ENCODE measurements at regions not wholly inside any gene's neighbourhood (a gene's known extent, or its start where the extent isn't known, plus 50 kb on each side); places are given as distances from the start of the nearest gene placed in this dataset.

GRCh38 chr18:66757946-66758345 is 154.1 kb upstream of the CDH19 start:
- DNase-seq (ENCODE audit: low read depth in 2 of 2, low spot score in 1 of 2), result no peak

- DNase-seq (ENCODE audit: low read depth in 2 of 2, low spot score in 1 of 2), result no peak
Measured at GRCh38 chr18:66754335-66754734, 150.4 kb upstream of the CDH19 start.

GRCh38 chr18:66752733-66753132 is 148.8 kb upstream of the CDH19 start:
- no peak for DNase-seq (ENCODE audit: low read depth in 2 of 2, low spot score in 1 of 2)

- DNase-seq (ENCODE audit: low read depth in 2 of 2, low spot score in 1 of 2), result no peak
Measured at GRCh38 chr18:66749481-66750035, 145.7 kb upstream of the CDH19 start.

- no peak for DNase-seq (ENCODE audit: low read depth in 2 of 2, low spot score in 1 of 2)
Measured at GRCh38 chr18:66749030-66749429, 145.1 kb upstream of the CDH19 start.

GRCh38 chr18:66742832-66743231 is 138.9 kb upstream of the CDH19 start:
- DNase-seq (ENCODE audit: low read depth in 2 of 2, low spot score in 1 of 2), result no peak

- DNase-seq (ENCODE audit: low read depth in 2 of 2, low spot score in 1 of 2), result no peak
Measured at GRCh38 chr18:66735933-66736332, 132.0 kb upstream of the CDH19 start.

GRCh38 chr18:66734451-66734850 is 130.6 kb upstream of the CDH19 start:
- no peak for DNase-seq (ENCODE audit: low read depth in 2 of 2, low spot score in 1 of 2)

GRCh38 chr18:66731890-66732289 is 128.0 kb upstream of the CDH19 start:
- DNase-seq (ENCODE audit: low read depth in 2 of 2, low spot score in 1 of 2), result no peak

GRCh38 chr18:66729442-66730239 is 125.8 kb upstream of the CDH19 start:
- DNase-seq (ENCODE audit: low read depth in 2 of 2, low spot score in 1 of 2), result no peak

GRCh38 chr18:66728951-66729350 is 125.1 kb upstream of the CDH19 start:
- DNase-seq (ENCODE audit: low read depth in 2 of 2, low spot score in 1 of 2), result no peak

- no peak for DNase-seq (ENCODE audit: low read depth in 2 of 2, low spot score in 1 of 2)
Measured at GRCh38 chr18:66727991-66728390, 124.1 kb upstream of the CDH19 start.

GRCh38 chr18:66724664-66725356 is 120.9 kb upstream of the CDH19 start:
- no peak for DNase-seq (ENCODE audit: low read depth in 2 of 2, low spot score in 1 of 2)

- DNase-seq (ENCODE audit: low read depth in 2 of 2, low spot score in 1 of 2), result no peak
Measured at GRCh38 chr18:66722671-66723070, 118.8 kb upstream of the CDH19 start.

- DNase-seq (ENCODE audit: low read depth in 2 of 2, low spot score in 1 of 2), result no peak
Measured at GRCh38 chr18:66708646-66709045, 104.8 kb upstream of the CDH19 start.

GRCh38 chr18:66707473-66707872 is 103.6 kb upstream of the CDH19 start:
- no peak for DNase-seq (ENCODE audit: low read depth in 2 of 2, low spot score in 1 of 2)

- DNase-seq (ENCODE audit: low read depth in 2 of 2, low spot score in 1 of 2), result no peak
Measured at GRCh38 chr18:66695281-66695680, 91.4 kb upstream of the CDH19 start.

- DNase-seq (ENCODE audit: low read depth in 2 of 2, low spot score in 1 of 2), result no peak
Measured at GRCh38 chr18:66694852-66695251, 91.0 kb upstream of the CDH19 start.

GRCh38 chr18:66687635-66688034 is 83.7 kb upstream of the CDH19 start:
- DNase-seq (ENCODE audit: low read depth in 2 of 2, low spot score in 1 of 2), result no peak

GRCh38 chr18:66682855-66683322 is 79.0 kb upstream of the CDH19 start:
- no peak for DNase-seq (ENCODE audit: low read depth in 2 of 2, low spot score in 1 of 2)

GRCh38 chr18:66676699-66677098 is 72.8 kb upstream of the CDH19 start:
- DNase-seq (ENCODE audit: low read depth in 2 of 2, low spot score in 1 of 2), result no peak

- DNase-seq (ENCODE audit: low read depth in 2 of 2, low spot score in 1 of 2), result no peak
Measured at GRCh38 chr18:66674286-66674685, 70.4 kb upstream of the CDH19 start.
